SH-SY5Y (cell line): ENCODE measurements at regions not wholly inside any gene's neighbourhood (a gene's known extent, or its start where the extent isn't known, plus 50 kb on each side); places are given as distances from the start of the nearest gene placed in this dataset.

Source experiments
- GATA2 ChIP-seq: IDR thresholded peaks from 2 replicates; pipeline ENCODE4 v1.6.1; 2011; ENCODE audit warnings: mild to moderate bottlenecking, low read depth, low read length
- GATA3 ChIP-seq: IDR thresholded peaks from 2 replicates; pipeline ENCODE4 v1.6.1; 2011; ENCODE audit warnings: low read depth, mild to moderate bottlenecking, low read length, moderate library complexity

DNA sequence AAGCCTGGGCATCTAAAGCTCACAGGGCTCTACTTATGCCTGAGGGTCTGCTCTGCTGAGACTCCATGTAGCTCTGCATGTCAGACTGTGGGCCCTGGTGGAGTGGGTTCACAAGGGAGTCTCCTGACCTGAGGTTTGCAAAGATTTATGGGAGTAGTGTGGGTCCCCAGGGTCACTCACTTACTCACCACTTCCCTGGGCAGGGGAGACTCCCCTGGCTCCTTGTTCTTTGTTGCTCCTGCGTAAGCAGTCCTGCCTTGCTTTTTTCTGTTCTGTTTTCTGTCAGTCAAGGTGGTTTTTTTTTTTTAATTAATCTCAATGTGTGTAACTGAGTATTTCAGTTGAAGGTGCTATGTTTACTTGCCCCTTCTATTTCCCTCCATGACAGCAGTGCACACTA, 256.6 kb downstream of the TMEM38B start:
- no peak for TF ChIP-seq GATA2
- no peak for TF ChIP-seq GATA3
